Adrenal gland (tissue), 9 donors: ENCODE measurements at regions not wholly inside any gene's neighbourhood (a gene's known extent, or its start where the extent isn't known, plus 50 kb on each side); places are given as distances from the start of the nearest gene placed in this dataset.

Experiments used
- DNase-seq, 7 donors: peaks; one replicate each; pipeline ENCODE4 v3.0.0-alpha.2; 2019 to 2020
- H3K27ac ChIP-seq, 5 donors: fragments of 200-600 bp; sonication (generic) in 4 of 5; 1 replicate in 3 of 5; 2 replicates in 2 of 5; pipeline versions ENCODE4 v1.5.1 to v1.8.0; 2016 to 2020; ENCODE audit warnings: mild to moderate bottlenecking in 1 of 5
- H3K27me3 ChIP-seq: fragments of 200-600 bp; 2 replicates; pipeline ENCODE4 v1.8.0; 2021
- H3K36me3 ChIP-seq, 2 donors: fragments of 200-600 bp; replicated peaks in 1 of 2; 1 replicate in 1 of 2; 2 replicates in 1 of 2; pipeline versions ENCODE4 v1.5.1 to v1.8.0; 2018 to 2022
- H3K4me1 ChIP-seq, 2 donors: fragments of 200-600 bp; replicated peaks in 1 of 2; 1 replicate in 1 of 2; 2 replicates in 1 of 2; pipeline versions ENCODE4 v1.5.1 to v1.8.0; 2018 to 2021
- H3K4me3 ChIP-seq, 4 donors: fragments of 200-600 bp; sonication (generic) in 3 of 4; one replicate each; pipeline ENCODE4 v1.5.1; 2016 to 2018
- H3K9me3 ChIP-seq, 3 donors: fragments of 200-600 bp; sonication (generic) in 1 of 3; replicated peaks in 1 of 3; 1 replicate in 2 of 3; 2 replicates in 1 of 3; pipeline versions ENCODE4 v1.5.1 to v1.8.0; 2016 to 2021
- POLR2A ChIP-seq, 2 donors: fragments of 450-650 bp; IDR thresholded peaks; one replicate each; pipeline ENCODE4 v1.6.1; 2017; ENCODE audit warnings: antibody characterized with exemption in 2 of 2, mild to moderate bottlenecking in 2 of 2, moderate library complexity in 1 of 2
- WGBS, 4 donors: extraction: QIAGEN DNeasy Blood & Tissue Kit in 2 of 4; methylation state at CpG; one replicate each; pipeline versions ENCODE4 v1.1.5 to v1.1.7; 2013 to 2017; 5-methylcytosine and 5-hydroxymethylcytosine counted together
- intact Hi-C, 2 donors: fragments of 100-400 bp; cut with DNase I; formaldehyde crosslinking; loops; one replicate each; pipeline versions ENCODE4 v1.14.1 to v1.15.0; 2022 to 2023
- TF ChIP-seq, protein P1 (sequence below), 6 experiments: fragments of 450-650 bp in 4 of 6; fragments of 200-600 bp in 2 of 6; sonication (generic) in 1 of 6; IDR thresholded peaks; 1 replicate in 5 of 6; 2 replicates in 1 of 6; pipeline versions ENCODE4 v1.5.1 to v1.8.0; 2016 to 2021; ENCODE audit warnings: antibody characterized with exemption in 6 of 6, mild to moderate bottlenecking in 2 of 6, moderate library complexity in 1 of 6
- donor health status: healthy with polysubstance abuse.
- donor health status: Bipolar disorder and iron deficiency.
- donor health status: DM: yes; HTN: yes; CAD: no.
- donor health status: DM: no; HTN: no; CAD: no.
- donor health status: DM: no; HTN: no; CAD: no.

DNA sequence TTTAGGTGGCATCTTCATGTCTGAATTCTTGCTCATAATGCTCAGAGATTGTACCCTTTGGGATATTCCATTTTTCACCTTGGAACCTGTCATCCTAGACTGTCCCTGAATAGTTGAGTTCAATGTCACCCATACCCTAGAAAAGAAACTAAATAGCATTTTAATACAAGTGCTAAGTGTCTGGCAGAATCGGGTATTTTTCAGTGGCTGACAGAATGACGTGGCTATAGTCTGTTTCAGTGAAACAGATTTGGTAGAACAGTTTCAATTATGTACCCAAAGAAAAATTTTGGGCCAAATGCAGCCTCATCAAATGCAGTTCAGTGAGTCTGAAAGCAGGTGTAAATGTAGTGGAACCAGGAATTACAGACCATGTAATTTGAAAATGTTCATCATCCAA lies 1041.2 kb downstream of the DTWD2 start:
- no peak for DNase-seq
- Histone ChIP-seq H3K27me3 (no peaks in the 10 kb centered on the region), H3K27ac (no peak overlapping the region), H3K36me3 (no peaks in the 10 kb centered on the region), H3K4me1 (no peaks in the 10 kb centered on the region), H3K9me3 (no peaks in the 10 kb centered on the region), H3K4me3 (no peak overlapping the region)
- intact Hi-C loops = no loop called here
- WGBS, 4 donors = 59 to 70% (median 64%) methylated on average over 2 of the region's 2 CpGs
- TF ChIP-seq, protein P1, sequence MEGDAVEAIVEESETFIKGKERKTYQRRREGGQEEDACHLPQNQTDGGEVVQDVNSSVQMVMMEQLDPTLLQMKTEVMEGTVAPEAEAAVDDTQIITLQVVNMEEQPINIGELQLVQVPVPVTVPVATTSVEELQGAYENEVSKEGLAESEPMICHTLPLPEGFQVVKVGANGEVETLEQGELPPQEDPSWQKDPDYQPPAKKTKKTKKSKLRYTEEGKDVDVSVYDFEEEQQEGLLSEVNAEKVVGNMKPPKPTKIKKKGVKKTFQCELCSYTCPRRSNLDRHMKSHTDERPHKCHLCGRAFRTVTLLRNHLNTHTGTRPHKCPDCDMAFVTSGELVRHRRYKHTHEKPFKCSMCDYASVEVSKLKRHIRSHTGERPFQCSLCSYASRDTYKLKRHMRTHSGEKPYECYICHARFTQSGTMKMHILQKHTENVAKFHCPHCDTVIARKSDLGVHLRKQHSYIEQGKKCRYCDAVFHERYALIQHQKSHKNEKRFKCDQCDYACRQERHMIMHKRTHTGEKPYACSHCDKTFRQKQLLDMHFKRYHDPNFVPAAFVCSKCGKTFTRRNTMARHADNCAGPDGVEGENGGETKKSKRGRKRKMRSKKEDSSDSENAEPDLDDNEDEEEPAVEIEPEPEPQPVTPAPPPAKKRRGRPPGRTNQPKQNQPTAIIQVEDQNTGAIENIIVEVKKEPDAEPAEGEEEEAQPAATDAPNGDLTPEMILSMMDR (IDR thresholded peaks at IDR 0.05) = no peak
- no peak for TF ChIP-seq POLR2A (IDR thresholded peaks at IDR 0.05)

DNA sequence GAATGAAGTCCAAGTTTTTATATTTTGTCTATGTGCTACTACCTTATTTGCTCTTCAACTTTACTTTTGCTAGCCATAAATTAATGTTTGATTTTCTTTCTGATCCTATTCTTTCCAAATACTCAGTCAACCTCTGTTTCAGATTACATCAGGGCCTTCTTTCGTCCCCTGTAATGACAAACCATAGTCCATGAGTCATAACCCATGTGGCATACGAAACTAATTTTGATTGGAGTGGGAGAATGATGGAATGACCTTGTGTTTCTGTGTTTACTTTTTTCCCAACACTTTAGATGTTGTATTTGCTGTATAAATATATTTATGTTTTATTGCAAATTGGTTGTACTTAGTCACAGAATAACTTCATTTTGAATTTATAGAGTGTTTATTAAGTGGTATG lies 1043.1 kb downstream of the DTWD2 start:
- no peak overlapping the region for H3K27ac ChIP-seq
- no peak overlapping the region for H3K4me3 ChIP-seq
- DNase-seq = no peak
- H3K36me3 ChIP-seq = no peaks in the 10 kb centered on the region
- TF ChIP-seq, protein P1 (IDR thresholded peaks at IDR 0.05) = no peak
- TF ChIP-seq POLR2A (IDR thresholded peaks at IDR 0.05) = no peak
- 51 to 70% (median 56%) methylated on average over 2 of the region's 2 CpGs for WGBS, 4 donors
- no peaks in the 10 kb centered on the region for H3K4me1 ChIP-seq
- intact Hi-C loops = no loop called here
- H3K9me3 ChIP-seq = no peaks in the 10 kb centered on the region
- H3K27me3 ChIP-seq = no peaks in the 10 kb centered on the region

- Histone ChIP-seq H3K9me3 (no peaks in the 10 kb centered on the region), H3K4me3 (no peak overlapping the region), H3K4me1 (no peaks in the 10 kb centered on the region), H3K27me3 (no peaks in the 10 kb centered on the region), H3K36me3 (no peaks in the 10 kb centered on the region), H3K27ac (no peak overlapping the region)
- whole genome bisulfite sequencing, 4 donors = 34 to 44% (median 38%) methylated on average over 3 of the region's 3 CpGs
- intact Hi-C loops = no loop called here
- no peak for DNase-seq
- TF ChIP-seq POLR2A (IDR thresholded peaks at IDR 0.05) = no peak
- TF ChIP-seq, protein P1 (IDR thresholded peaks at IDR 0.05) = no peak
Observed at GRCh38 chr5:117943541-117943940, 1044.8 kb downstream of the DTWD2 start.

DNA sequence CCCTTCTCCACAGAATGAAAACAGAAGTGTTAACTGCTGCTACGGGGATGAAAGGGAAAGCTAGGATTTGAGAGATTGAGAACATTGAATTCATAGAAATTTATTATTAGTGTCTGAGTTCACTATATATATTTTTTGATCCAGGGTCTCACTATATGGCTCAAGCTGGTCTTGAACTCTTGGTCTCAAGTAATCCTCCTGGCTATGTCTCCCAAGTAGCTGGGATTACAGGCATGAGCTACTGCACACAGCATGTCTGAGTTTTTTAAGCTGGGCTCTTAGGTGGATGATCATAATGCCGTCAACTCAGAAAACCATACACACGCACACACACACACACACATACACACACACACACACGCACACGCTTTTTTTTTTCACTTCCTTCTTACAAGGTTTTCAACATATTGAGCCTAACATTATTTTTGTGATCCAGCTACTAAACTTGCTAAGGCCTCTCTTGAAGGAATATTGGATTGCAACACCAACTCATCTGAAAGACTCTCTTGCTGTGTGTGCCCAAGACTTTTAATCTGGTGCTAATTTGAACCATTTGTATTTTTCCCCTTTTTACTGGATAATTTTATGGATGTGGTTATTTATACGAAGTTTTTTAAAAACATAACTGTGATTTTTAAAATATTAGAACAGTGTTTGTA lies 1045.4 kb downstream of the DTWD2 start:
- intact Hi-C loops = no loop called here
- Histone ChIP-seq H3K4me3 (no peak overlapping the region), H3K36me3 (no peaks in the 10 kb centered on the region), H3K27me3 (no peaks in the 10 kb centered on the region), H3K27ac (no peak overlapping the region), H3K9me3 (no peaks in the 10 kb centered on the region), H3K4me1 (no peaks in the 10 kb centered on the region)
- TF ChIP-seq, protein P1 (IDR thresholded peaks at IDR 0.05) = no peak
- no peak for TF ChIP-seq POLR2A (IDR thresholded peaks at IDR 0.05)
- DNase-seq = no peak
- WGBS, 4 donors = 64 to 73% (median 68%) methylated on average over 6 of the region's 6 CpGs
